ENCODE measurements at regions not wholly inside any gene's neighbourhood (a gene's known extent, or its start where the extent isn't known, plus 50 kb on each side); places are given as distances from the start of the nearest gene placed in this dataset.

DNA sequence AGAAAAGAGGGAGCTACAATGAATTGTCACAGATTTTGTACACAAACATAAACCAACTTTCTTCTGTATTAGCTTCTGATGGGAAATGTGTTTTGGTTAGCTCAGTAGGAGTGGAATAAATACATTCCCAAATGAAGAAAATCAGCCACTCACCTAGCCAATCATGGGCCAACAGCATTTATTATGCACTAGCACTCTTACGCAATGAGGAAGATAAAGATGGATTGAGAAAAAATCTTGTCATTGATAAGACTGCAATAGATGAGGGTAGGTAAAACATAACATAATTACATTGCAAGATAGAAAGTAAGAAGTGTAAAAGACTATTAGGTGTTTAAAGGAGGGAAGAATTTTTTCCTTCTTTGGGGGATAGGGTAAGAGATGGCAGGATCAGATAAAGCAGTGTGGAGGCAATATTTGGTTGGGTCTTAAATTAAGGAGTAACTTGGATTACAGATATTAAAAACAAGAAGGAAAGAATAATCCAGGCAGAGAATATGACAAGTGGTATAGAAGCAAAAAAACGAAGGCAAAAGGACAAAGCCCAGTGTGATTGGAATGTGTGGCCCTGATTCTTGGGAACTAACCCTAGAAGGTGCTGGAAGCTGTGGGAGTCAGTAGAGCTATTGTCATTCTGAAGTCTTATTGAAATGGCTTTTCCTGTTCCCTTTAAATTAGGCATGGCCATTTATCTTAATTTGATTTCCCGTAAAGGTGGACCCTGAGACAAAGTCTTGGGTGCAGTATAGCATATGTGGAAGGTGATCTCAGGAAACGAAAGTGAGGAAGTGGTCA lies 208.4 kb upstream of the MEX3C start:
- H3K9me3 ChIP-seq (replicated peaks; ENCODE audit: control insufficient read depth, insufficient read depth, low read depth, low read length): no peaks in the 10 kb centered on the region
- no TSS peak for BruUV-seq (replicated peaks)
- H3K4me1 ChIP-seq (replicated peaks in 1 of 2; ENCODE audit: control insufficient read depth in 2 of 2, insufficient read depth in 2 of 2, low read length in 2 of 2): no peaks in the 10 kb centered on the region
- H3K4me2 ChIP-seq (ENCODE audit: insufficient read depth, low read length): no peak overlapping the region
- no peaks in the 10 kb centered on the region for H3K36me3 ChIP-seq (ENCODE audit: control insufficient read depth, insufficient read depth, low read length)
- H3K79me2 ChIP-seq (ENCODE audit: control insufficient read depth, insufficient read depth, low read length): no peaks in the 10 kb centered on the region
- H3K27ac ChIP-seq (ENCODE audit: extremely low read depth, low read depth, low read length): no peak overlapping the region
- H3K9me1 ChIP-seq (ENCODE audit: control insufficient read depth, insufficient read depth, low read length): no peaks in the 10 kb centered on the region
- ChIA-PET CTCF (ENCODE audit: low intra/inter-chr PET ratio) (no interaction called here), POLR2A (no interaction called here)
- no peak for ATAC-seq
- no peak overlapping the region for H2AFZ ChIP-seq (ENCODE audit: low read depth, low read length)
- WGBS (ENCODE audit: insufficient coverage, low coverage, missing lambda C conversion rate): 0% methylated on average over 3 of the region's 4 CpGs
- TF ChIP-seq ESRRA (IDR thresholded peaks at IDR 0.05; ENCODE audit: borderline replicate concordance, low read depth): no peak
- TF ChIP-seq CEBPG (CRISPR knock-in tag; IDR thresholded peaks at IDR 0.05): no peak
- TF ChIP-seq CEBPG (tag; conservative IDR thresholded peaks at IDR 0.05 in 1 of 2, IDR thresholded peaks at IDR 0.05 in 1 of 2): peak in 1 of 2 experiments; percentile 31; a peak in 1 of 4 replicates
- peak; percentile 37; the same call in 1 of the 2 replicates for TF ChIP-seq CEBPB (tag; IDR thresholded peaks at IDR 0.05)
- no peak for TF ChIP-seq GTF2A2 (tag; IDR thresholded peaks at IDR 0.05)
- TF ChIP-seq, protein P1, sequence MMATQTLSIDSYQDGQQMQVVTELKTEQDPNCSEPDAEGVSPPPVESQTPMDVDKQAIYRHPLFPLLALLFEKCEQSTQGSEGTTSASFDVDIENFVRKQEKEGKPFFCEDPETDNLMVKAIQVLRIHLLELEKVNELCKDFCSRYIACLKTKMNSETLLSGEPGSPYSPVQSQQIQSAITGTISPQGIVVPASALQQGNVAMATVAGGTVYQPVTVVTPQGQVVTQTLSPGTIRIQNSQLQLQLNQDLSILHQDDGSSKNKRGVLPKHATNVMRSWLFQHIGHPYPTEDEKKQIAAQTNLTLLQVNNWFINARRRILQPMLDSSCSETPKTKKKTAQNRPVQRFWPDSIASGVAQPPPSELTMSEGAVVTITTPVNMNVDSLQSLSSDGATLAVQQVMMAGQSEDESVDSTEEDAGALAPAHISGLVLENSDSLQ (IDR thresholded peaks at IDR 0.05): no peak
- no peak for TF ChIP-seq NUFIP1 (IDR thresholded peaks at IDR 0.05; ENCODE audit: partially characterized antibody)
- TF ChIP-seq NR3C1 (CRISPR knock-in tag; IDR thresholded peaks at IDR 0.05): no peak
- TF ChIP-seq, protein P2, sequence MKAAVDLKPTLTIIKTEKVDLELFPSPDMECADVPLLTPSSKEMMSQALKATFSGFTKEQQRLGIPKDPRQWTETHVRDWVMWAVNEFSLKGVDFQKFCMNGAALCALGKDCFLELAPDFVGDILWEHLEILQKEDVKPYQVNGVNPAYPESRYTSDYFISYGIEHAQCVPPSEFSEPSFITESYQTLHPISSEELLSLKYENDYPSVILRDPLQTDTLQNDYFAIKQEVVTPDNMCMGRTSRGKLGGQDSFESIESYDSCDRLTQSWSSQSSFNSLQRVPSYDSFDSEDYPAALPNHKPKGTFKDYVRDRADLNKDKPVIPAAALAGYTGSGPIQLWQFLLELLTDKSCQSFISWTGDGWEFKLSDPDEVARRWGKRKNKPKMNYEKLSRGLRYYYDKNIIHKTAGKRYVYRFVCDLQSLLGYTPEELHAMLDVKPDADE (conservative IDR thresholded peaks at IDR 0.05; ENCODE audit: control insufficient read depth, low read depth, low read length): no peak
- TF ChIP-seq ZC3H8 (IDR thresholded peaks at IDR 0.05): no peak
- no peak for TF ChIP-seq THRAP3 (IDR thresholded peaks at IDR 0.05; ENCODE audit: borderline replicate concordance)
- TF ChIP-seq CBX8 (IDR thresholded peaks at IDR 0.05; ENCODE audit: borderline replicate concordance, extremely low read depth, low read depth, low read length, poor library complexity, severe bottlenecking): no peak
- no peak for TF ChIP-seq SIX5 (IDR thresholded peaks at IDR 0.05; ENCODE audit: borderline replicate concordance in 1 of 2, insufficient read depth in 1 of 2, low read depth in 1 of 2, low read length in 2 of 2)
- H3K9ac ChIP-seq (ENCODE audit: insufficient read depth in 1 of 2, low read depth in 2 of 2, low read length in 2 of 2): no peak overlapping the region
- H3K4me3 ChIP-seq: no peak overlapping the region
- in situ Hi-C loops (cut with MboI): no loop called here
- H3K27me3 ChIP-seq (ENCODE audit: control insufficient read depth in 2 of 2, insufficient read depth in 2 of 2, low read length in 2 of 2): no peaks in the 10 kb centered on the region
- DNase-seq (ENCODE audit: extremely low read depth in 1 of 4, low spot score in 3 of 4): no peak
- no peaks in the 10 kb centered on the region for H4K20me1 ChIP-seq (replicated peaks; ENCODE audit: control insufficient read depth, insufficient read depth, low read length)
- intact Hi-C loops (cut with micrococcal nuclease): no loop called here
- FAIRE-seq: no peak

Measured in K562 (cell line).